HG03571 (cell line): ENCODE measurements at regions not wholly inside any gene's neighbourhood (a gene's known extent, or its start where the extent isn't known, plus 50 kb on each side); places are given as distances from the start of the nearest gene placed in this dataset.
"Not testable (repeated sequence)": the region's sequence is repeated elsewhere in the genome, so short reads cannot be mapped to it uniquely, and the experiment has no call there.

Experiments
- ATAC-seq: cut with Tn5 transposase; IDR thresholded peaks from one replicate; pipeline ENCODE4 v1.9.1; 2021; ENCODE audit not compliant: unreplicated experiment

DNA sequence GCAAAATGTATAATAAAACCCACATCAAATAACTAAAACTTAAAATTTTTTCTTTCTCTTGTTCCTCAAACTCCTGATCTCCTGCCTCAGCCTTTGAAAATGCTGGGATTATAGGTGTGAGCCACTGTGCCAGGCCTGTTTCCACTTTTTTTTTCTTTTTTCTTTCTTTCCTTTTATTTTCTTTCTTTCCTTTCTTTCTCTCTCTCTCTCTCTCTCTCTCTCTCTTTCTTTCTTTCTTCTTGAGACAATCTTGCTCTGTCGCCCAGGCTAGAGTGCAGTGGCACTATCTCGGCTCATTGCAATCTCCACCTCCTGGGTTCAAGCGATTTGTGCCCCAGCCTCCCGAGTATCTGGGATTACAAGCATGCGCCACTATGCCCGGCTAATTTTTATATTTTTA, 164.6 kb downstream of the OR2B2 start:
- ATAC-seq: no peak

DNA sequence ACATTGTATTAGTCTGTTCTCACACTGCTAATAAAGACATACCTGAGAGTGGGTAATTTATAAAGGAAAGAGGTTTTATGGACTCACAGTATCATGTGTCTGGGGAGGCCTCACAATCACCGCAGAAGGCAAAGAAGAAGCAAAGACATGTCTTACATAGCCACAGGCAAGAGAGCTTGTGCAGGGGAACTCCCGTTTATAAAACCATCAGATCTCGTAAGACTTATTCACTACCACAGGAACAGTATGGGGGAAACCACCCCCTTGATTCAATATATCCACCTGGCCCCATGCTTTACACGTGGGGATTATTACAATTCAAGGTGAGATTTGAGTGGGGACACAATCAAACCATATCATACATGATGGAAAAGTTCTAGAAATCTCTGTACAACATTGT, 165.3 kb downstream of the OR2B2 start:
- ATAC-seq: not testable (repeated sequence)

DNA sequence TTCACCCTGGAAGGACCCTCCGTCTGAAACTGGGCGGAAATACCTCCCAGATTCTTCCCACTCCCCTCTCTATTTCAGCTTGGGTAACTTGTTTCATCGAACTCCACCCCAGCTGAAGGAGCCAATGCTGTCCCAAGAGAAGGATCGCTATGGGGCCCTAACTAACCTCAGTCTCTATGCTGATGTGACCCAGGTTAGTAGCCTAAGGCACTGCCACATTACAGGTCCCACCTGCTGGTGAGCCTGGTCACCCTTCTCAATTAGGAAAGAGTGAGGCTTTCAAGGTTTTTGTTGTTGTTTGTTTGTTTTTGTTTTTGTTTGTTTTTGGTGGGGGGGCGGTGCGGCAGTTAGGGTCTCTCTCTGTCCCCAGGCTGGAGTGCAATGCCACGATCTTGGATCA, 168.4 kb downstream of the OR2B2 start:
- no peak for ATAC-seq

DNA sequence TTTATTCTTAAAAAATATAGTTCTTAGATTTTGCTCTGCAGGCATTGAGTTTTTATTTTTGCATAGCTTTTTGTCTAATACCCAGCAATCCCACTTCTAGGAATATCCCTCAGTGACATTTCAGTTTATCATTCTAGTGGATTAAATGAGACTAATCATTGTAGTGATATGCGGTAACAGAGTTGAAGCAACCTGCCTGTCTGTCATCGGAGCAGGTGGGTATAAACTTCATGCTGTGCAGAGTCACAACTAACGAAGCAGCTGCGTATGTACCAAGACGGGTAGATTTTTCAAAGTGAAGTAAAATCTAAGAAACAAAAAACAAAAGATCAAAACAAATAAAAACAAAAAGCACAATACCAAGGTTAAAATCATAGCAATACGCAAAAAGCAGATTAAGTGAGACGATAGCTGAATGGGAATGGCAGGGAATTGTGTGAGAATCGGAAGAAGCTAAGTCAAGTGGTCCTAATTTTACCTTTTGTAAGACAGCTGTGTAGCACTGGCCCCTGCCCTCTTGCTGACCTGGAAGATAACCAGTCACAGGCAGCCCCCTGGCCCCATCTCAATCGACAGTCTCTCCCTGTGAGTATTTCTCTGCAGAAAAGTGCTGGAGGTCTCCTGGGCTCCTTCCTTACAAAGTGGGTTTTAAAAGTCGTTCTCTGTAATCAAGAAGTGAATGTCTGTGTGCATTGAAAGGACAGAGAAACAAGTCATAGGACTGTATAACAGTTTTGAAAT, 169.2 kb downstream of the OR2B2 start:
- ATAC-seq: no peak

DNA sequence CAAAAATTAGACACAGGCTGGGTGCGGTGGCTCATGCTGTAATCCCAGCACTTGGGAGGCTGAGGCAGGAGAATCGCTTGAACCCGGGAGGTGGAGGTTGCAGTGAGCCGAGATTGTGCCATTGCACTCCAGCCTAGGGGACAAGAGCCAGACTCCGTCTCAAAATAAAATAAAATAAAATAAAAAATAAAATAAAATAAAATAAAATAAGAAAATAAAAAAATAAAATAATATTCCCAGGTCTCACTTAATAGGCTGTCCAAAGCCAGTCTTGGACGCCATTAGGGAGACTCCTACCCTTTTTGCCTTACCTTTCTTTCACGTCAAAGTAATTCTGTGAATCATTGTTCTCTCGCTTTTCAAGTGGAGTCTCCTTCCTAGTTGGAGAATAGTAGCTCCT, 172.3 kb downstream of the OR2B2 start:
- ATAC-seq: not testable (repeated sequence)

DNA sequence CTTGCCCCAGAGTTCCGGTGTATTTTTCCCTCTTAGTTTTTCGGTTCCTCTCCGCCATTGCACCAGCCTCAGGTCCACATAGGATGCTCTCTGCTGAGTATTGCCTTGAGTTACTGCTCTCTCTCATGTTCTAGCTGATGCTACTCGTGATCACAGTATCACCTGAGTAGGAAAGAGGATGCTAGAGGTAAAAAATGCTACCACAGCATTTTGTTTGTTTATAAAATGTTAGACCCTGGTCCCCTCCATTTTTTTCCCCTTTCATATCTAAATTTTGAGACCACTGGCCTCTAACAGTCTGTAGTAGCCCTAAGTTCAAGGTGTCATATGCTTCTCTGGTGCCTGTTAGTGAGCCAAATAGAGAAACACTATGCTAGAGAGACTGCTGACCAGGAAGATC, 175.5 kb downstream of the OR2B2 start:
- ATAC-seq: no peak

DNA sequence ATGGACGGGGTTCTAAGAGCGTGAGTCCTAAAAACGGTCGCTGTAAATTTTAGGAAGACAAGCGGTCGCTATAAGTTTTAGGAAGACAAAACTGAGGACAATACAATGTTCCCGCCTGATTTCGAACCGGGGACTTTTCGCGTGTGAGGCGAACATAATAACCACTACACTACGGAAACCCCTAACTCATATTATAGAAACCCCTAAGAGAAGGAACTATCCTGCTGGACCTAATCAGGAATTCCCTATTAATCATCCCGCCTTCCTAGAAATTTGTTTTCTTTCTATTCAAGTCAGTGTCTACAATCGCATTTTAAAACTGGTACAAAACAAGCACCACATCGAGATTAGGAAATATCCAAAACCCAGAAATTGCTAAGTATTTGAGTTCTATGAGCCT, 183.8 kb downstream of the OR2B2 start:
- ATAC-seq: no peak

DNA sequence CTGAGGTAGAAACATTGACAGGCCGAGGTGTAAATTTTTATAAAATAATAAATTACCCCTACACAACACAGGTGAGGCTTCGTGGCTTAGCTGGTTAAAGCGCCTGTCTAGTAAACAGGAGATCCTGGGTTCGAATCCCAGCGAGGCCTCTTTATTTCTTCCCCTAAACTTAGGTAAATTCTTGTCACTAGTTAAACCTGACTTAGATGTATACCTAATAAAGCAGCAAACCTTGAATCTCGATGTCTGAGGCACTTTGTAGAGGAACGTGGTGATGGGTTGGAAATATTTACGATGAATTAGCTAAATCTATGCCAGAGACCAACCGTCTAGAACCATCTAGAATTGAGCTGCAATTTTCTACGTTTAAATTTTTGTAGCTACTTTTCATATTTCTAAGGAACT, 185.6 kb downstream of the OR2B2 start:
- ATAC-seq: no peak

DNA sequence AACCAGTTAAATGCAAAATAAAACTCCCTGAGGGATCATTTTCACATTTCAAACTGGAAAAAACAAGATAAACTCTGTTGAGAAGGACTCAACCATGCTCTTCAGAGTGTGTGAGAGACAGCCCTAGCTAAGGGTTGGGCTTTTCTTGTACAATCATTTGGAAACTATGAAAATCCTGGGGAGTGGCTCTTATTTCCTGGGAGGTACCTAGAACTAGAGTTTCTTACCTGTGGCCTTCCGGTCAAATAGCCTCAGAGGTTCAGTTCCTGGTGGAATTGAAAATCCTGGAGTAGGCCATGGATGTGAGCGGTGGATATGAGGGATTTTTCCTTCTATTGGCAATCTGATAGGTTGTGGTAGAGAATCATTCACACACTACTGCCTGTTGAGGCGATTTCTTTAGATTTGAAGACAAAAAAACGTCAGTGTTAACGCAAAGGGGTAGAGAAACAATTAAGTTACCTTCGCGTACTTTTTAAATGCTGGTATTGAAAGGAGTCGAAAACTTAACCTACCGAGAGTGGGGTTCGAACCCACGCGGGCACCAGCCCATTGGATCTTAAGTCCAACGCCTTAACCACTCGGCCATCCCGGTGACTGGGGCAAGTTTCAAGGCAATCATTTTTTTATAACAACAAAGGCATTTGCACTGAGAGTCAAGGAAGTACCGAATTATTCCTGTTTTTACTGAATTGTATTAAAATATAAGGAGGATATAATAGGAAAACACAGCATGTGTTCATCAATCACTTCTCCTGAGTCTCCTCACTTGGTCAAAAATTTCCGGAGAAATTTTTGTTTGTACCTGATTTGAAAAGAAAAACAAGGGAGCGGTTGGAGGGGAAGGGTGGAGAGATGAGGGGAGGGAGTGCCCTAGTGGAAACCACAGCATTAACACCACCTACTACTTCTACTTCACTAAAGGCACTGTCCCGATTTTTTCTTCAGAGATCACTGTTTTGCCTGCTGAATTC, 191.3 kb downstream of the OR2B2 start:
- no peak for ATAC-seq

DNA sequence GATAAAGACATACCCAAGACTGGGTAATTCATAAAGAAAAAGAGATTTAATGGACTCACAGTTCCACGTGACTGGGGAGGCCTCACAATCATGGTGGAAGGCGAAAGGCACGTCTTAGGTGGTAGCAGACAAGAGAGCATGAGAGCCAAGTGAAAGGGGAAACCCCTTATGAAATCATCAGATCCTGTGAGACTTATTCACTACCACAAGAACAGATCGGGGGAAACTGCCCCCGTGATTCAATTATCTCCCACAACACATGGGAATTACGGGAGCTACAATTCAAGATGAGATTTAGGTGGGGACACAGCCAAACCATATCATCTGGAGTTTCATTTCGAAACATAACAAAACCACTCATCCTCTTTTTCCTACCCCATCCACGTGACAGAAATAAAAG, 193.2 kb downstream of the OR2B2 start:
- ATAC-seq: not testable (repeated sequence)

DNA sequence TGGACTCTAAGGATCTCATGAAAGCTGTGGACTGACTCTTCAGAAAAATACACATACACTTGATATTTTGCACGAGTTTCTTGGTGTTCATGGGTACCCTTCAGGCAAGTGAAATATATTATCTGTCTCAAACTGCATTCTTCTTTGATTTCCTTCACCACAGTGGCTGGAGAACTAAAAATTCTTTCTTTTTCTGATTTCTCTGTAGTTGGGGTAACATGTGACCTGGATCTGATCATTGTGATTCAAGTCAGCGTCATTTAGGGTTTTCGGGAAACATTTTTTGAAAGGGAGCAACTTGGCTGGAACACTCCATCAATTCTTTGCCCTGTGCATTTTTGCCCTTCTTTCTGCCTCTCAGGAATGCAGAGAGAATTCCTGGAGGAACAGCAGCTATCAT, 205.8 kb downstream of the OR2B2 start:
- no peak for ATAC-seq

DNA sequence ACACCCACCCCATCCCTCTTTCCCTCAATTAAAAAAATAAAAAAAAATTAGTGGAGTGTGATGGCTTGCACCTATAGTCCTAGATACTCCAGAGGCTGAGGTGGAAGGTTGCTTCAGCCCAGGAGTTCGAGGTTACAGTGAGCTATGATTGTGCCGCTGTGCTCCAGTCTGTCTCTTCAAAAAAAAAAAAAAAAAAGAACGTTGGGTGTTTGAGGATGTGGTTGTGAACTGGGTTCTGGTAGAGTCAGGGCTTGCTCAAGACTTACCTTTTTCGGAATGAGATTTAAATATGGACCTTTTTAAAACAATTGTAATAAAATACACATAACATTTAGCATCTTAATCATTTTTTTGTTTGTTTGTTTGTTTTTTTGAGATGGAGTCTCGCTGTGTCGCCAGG, 211.9 kb downstream of the OR2B2 start:
- no peak for ATAC-seq

DNA sequence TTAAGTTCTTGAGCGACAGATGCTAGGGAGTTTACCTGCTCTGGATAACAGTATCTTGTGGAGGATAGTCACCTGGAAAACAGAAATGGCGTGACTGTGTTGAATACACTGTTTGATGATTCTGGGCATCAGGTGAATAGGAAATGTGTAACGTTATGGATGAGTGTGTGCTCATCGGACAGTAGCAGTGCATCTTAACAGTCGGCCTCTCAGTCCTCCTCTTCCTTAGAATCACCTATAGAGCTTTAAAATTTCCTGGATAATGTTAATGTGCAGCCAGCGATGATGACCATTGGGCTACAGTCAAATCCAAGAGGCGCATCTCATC, 217.7 kb downstream of the OR2B2 start:
- ATAC-seq: no peak

DNA sequence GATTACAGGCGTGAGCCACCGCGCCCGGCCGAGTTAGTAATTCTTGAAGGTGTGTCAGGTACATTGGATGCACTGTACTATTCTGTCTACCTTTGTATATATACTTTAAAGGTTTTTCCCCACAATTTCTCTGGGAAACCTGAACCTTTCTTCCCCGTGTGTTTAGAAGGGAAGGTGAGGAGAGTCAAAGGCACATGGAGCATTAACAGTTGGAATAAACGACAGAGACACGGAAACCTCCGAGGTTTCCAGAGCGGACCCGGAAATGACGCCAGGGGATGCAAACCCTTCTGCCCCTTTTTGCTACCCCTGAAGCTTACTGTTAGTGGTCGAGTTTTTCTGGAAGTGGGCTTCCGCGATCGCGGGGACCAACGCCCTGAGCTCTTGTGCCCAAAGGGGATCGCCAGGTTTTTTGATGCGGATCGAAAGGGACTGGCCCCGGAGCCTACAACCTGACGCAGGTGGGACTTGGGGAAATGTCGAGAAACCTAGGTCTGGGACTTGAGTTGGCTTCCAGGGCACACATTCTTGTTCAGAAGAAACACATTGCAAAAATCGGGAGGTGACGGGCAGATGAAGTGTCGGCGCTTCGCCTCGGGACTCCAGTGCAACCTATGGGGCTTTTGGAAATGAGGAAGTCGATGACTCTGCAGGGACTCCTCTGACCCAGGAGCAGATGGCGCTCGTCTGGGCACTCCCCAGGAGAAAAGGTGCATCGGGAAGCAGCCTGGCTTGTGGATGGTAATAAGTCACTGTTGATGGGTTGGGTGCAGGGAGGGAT, 218.2 kb downstream of the OR2B2 start:
- ATAC-seq: no peak

DNA sequence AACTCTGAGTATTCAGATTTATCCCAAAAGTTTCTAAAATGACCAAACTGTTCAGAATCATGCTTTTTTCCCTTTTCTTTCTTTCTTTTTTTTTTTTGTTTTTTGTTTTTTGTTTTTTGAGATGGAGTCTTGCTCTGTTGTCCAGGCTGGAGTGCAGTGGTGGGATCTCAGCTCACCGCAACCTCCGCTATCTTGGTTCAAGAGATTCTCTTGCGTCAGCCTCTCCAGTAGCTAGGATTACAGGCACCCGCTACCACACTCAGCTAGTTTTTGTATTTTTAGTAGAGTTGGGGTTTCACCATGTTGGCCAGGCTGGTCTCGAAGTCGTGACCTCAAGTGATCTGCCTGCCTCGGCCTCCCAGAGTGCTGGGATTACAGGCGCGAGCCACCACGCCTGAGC, 219.2 kb upstream of the ZNF184 start:
- ATAC-seq: not testable (repeated sequence)

DNA sequence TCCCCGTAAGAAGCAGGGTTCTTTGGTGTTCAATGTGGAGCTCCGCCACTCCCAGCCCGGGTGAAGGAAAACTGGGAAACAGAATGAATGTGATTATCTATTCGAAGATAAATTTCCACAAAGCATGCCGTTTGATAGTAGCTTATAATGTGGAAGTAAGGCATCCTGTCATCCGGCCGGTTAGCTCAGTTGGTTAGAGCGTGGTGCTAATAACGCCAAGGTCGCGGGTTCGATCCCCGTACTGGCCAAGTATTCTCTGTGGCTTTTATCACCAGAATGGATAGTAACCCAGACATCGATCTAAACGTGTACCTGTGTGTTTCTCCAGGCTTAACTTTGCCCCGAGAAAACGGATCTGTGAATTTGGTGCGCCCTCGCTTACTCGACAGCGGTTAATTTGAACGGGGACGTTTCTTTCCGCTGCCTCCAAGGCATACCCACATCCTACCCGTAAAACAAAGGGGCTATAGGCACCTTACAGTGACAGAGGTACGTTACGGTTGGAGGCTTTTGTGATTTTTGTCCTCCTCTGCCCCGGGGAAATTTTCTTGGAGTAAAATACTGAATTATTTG, 215.2 kb upstream of the ZNF184 start:
- peak; percentile 42 for ATAC-seq

DNA sequence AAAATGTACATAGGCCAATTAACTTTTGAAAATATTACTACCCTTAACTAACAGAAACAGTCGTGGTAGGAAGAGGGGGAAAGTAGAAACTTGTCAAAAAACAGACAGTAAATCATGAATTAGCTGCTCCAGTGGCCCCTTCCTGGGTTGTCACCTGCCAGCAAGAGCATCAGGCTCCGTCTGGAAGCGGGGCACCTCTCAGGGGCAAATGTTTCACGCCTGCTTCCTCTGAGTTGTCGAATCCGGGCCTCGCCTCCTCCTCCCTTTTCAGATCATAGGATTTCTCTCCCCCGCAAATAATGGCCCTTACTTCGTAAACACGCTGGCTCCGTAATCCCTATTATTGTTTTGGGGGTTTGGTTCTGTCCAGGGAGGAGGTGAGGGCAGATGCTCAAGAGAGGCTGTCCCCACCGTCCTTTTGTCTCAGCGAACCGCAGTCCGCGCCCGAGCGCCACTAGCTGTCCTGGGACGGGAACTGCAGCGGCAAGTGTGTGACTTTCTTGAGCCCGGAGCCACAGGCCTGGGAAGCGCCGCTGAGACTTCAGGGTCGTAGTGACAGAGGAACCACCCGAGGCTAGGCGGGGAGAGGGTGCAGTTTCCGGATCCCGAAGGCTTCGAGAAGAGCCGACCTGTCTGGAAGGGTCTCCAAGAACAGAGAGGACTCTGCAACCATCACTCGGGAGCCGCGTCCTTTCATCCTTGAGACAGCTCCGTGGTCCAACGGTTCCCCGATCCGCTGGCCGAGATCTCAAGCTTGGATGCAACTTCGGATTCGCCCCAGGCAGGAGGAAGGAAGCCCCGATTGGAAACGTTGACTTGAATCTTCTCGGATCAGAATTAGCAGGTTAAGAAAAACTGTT, 214.5 kb upstream of the ZNF184 start:
- ATAC-seq: peak; percentile 67

DNA sequence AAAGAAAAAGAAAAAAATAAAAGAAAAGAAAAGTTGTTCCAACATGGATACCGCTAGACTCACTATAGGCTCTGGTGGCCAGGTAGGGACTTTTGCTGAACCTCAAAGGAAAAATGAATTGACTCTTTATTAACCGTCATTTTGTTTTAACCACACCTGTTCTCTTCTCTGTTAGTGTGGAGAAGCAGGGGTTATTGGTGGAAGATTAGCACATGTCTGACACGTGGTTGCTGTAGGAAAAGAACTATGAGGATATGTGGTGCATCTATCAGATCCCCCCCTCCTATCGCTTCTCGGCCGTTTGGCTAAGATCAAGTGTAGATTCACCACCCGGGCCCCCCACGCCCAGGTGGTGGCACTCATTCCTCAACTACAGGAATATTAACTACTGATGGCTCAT, 212.4 kb upstream of the ZNF184 start:
- ATAC-seq: no peak

DNA sequence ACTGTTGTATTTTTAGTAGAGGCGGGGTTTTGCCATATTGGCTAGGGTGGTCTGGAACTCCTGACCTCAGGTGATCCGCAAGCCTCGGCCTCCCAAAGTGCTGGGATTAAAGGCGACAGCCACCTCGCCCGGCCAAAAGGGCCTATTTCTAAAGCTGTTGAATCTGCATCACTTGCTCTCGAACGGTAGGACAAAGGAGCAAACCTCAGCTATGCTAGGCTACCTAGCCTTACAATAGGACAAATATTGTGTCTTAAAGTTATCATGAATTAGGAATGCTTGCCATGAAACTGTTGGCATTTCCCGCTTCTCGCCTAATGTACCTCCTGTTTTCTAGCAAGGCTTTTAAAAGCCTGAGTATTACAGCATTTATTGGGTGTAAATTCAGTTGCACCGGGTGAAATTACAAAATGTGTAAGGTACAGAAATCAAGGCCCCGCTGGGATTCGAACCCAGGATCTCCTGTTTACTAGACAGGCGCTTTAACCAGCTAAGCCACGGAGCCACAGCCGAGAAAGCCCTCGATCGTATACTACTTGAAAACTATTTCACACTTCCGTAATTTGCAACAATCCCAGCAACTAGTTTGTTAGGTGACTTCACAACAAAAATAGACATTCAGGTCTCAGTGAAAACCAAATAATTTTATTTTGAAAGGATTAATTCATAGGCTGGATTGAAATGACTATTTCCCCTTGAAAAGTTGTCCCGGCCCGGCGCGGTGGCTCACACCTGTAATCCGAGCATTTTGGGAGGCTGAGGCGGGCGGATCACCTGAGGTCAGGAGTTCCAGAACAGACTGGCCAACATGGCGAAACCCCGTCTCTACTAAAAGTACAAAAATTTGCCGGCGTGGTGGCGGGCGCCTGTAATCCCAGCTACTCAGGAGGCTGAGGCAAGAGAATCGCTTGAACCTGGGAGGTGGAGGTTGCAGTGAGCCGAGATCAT, 211.6 kb upstream of the ZNF184 start:
- no peak for ATAC-seq
